GM23248 (cell line): ENCODE measurements at regions not wholly inside any gene's neighbourhood (a gene's known extent, or its start where the extent isn't known, plus 50 kb on each side); places are given as distances from the start of the nearest gene placed in this dataset.

ENCODE experiments used
- EZH2 ChIP-seq: fragments of 200-600 bp; sonication (generic); IDR thresholded peaks from 2 replicates; pipeline ENCODE4 v1.6.1; 2018; ENCODE audit warnings: antibody characterized with exemption, mild to moderate bottlenecking; ENCODE audit not compliant: insufficient read depth, poor library complexity, severe bottlenecking
- EZH2phosphoT487 ChIP-seq: fragments of 200-600 bp; sonication (generic); IDR thresholded peaks from 2 replicates; pipeline ENCODE4 v1.6.1; 2018; ENCODE audit warnings: antibody characterized with exemption, moderate library complexity, mild to moderate bottlenecking, low read depth; ENCODE audit not compliant: insufficient read depth

DNA sequence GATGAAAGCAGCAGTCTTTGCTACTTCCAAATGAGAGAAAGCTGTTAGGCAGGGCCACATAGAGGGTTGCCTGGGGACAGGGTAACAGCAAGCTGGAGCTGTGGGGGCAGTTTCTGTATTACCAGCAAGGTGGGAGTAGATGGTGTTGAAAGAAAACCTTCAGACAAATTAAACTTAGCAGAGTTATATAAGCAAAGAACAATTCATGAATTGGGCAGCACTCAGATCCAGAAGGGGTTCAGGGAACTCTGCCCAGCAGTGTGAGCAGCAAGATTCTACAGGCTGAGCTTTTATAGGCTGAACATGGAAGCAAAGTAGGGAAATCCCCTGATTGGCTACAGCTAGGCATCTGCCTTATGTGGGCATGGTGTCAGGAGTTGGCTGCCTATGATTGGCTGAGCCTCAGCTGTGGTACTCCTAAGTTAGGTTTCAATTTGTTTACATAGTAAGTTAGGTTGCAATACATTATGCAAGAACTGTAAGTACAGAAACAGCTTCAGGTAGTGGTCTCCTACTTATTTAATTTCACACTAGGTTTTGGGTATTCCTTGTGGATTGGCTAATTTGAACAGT, 64.1 kb upstream of the TMPRSS2 start:
- TF ChIP-seq EZH2 (no peak), EZH2phosphoT487 (no peak)
